CD14-positive monocyte (primary cell): ENCODE measurements at regions not wholly inside any gene's neighbourhood (a gene's known extent, or its start where the extent isn't known, plus 50 kb on each side); places are given as distances from the start of the nearest gene placed in this dataset.

Experiments used
- DNase-seq, 3 donors: peaks; one replicate each; pipeline ENCODE4 v3.0.0-alpha.2; 2011 to 2022
- H2AFZ ChIP-seq: 2 replicates; pipeline ENCODE4 v1.6.0; 2012; ENCODE audit warnings: mild to moderate bottlenecking, low read depth, low read length, inconsistent platforms; ENCODE audit not compliant: insufficient read depth, poor library complexity, severe bottlenecking
- H3K27ac ChIP-seq, 2 donors: 1 replicate in 1 of 2; 2 replicates in 1 of 2; pipeline ENCODE4 v1.5.1; 2012 to 2013; ENCODE audit warnings: low read length in 2 of 2, control low read depth in 1 of 2, inconsistent platforms in 1 of 2, low read depth in 1 of 2, mild to moderate bottlenecking in 1 of 2
- H3K27me3 ChIP-seq, 2 donors: one replicate each; pipeline versions ENCODE4 v1.6.0 to v1.6.1; 2011 to 2013; ENCODE audit warnings: low read length in 2 of 2; ENCODE audit not compliant: control insufficient read depth in 2 of 2, insufficient read depth in 2 of 2
- H3K36me3 ChIP-seq, 2 donors: replicated peaks in 1 of 2; 1 replicate in 1 of 2; 2 replicates in 1 of 2; pipeline versions ENCODE4 v1.5.1 to v1.6.1; 2012 to 2013; ENCODE audit warnings: low read length in 2 of 2, control low read depth in 1 of 2, inconsistent platforms in 1 of 2, mild to moderate bottlenecking in 1 of 2; ENCODE audit not compliant: insufficient read depth in 2 of 2, control insufficient read depth in 1 of 2
- H3K4me1 ChIP-seq, 2 donors: 1 replicate in 1 of 2; 2 replicates in 1 of 2; pipeline versions ENCODE4 v1.5.1 to v1.6.1; 2012 to 2013; ENCODE audit warnings: low read length in 2 of 2, control low read depth in 1 of 2, inconsistent platforms in 1 of 2, mild to moderate bottlenecking in 1 of 2, moderate library complexity in 1 of 2; ENCODE audit not compliant: insufficient read depth in 2 of 2, control insufficient read depth in 1 of 2
- H3K4me2 ChIP-seq: replicated peaks from 2 replicates; pipeline ENCODE3; 2012; ENCODE audit warnings: low read length, moderate library complexity, mild to moderate bottlenecking; ENCODE audit not compliant: poor library complexity, severe bottlenecking; ENCODE audit errors: extremely low read depth
- H3K4me3 ChIP-seq, 3 experiments: fragments of 200-600 bp in 1 of 3; sonication (generic) in 1 of 3; replicated peaks in 1 of 3; 1 replicate in 2 of 3; 2 replicates in 1 of 3; pipeline ENCODE4 v1.5.1; 2011 to 2013; ENCODE audit warnings: low read length in 3 of 3, mild to moderate bottlenecking in 3 of 3, control low read depth in 2 of 3, low read depth in 2 of 3, inconsistent platforms in 1 of 3, moderate library complexity in 1 of 3
- H3K79me2 ChIP-seq: 2 replicates; pipeline ENCODE4 v1.6.0; 2012; ENCODE audit warnings: mild to moderate bottlenecking, control low read depth, inconsistent platforms, low read length, moderate library complexity; ENCODE audit not compliant: insufficient read depth
- H3K9ac ChIP-seq: 2 replicates; pipeline ENCODE4 v1.6.0; 2017; ENCODE audit warnings: low read length, mild to moderate bottlenecking; ENCODE audit not compliant: insufficient read depth, poor library complexity, severe bottlenecking
- H3K9me3 ChIP-seq, 2 donors: replicated peaks in 1 of 2; 1 replicate in 1 of 2; 2 replicates in 1 of 2; pipeline versions ENCODE4 v1.5.1 to v1.6.1; 2012 to 2013; ENCODE audit warnings: low read length in 2 of 2, control low read depth in 1 of 2; ENCODE audit not compliant: control insufficient read depth in 1 of 2, insufficient read depth in 1 of 2
- H4K20me1 ChIP-seq: 2 replicates; pipeline ENCODE4 v1.6.0; 2012; ENCODE audit warnings: mild to moderate bottlenecking, low read length, control low read depth, moderate library complexity; ENCODE audit not compliant: insufficient read depth
- H3K27ac Mint-ChIP-seq, 7 donors: one replicate each; pipeline ENCODE4 v1.8.0; 2020; ENCODE audit warnings: mild to moderate bottlenecking in 7 of 7, mixed read lengths in 7 of 7, moderate library complexity in 6 of 7, inconsistent platforms in 2 of 7
- H3K27me3 Mint-ChIP-seq, 3 donors: one replicate each; pipeline ENCODE4 v1.8.0; 2021 to 2022; ENCODE audit warnings: low read depth in 3 of 3, mild to moderate bottlenecking in 3 of 3, mixed read lengths in 3 of 3, moderate library complexity in 3 of 3, inconsistent platforms in 1 of 3
- H3K36me3 Mint-ChIP-seq, 2 donors: one replicate each; pipeline ENCODE4 v1.8.0; 2020; ENCODE audit warnings: mixed read lengths in 2 of 2, inconsistent platforms in 1 of 2, mild to moderate bottlenecking in 1 of 2
- H3K4me1 Mint-ChIP-seq: one replicate; pipeline ENCODE4 v1.8.0; 2020; ENCODE audit warnings: mild to moderate bottlenecking, mixed read lengths
- H3K4me3 Mint-ChIP-seq, 2 donors: one replicate each; pipeline ENCODE4 v1.8.0; 2020; ENCODE audit warnings: mild to moderate bottlenecking in 2 of 2, mixed read lengths in 2 of 2, moderate library complexity in 1 of 2
- H3K9me3 Mint-ChIP-seq, 7 donors: one replicate each; pipeline ENCODE4 v1.8.0; 2020 to 2022; ENCODE audit warnings: mixed read lengths in 7 of 7, mild to moderate bottlenecking in 6 of 7, moderate library complexity in 6 of 7, inconsistent platforms in 2 of 7
- WGBS: methylation state at CpG from one replicate; pipeline ENCODE4 v1.1.5; 2013; ENCODE audit warnings: missing lambda C conversion rate; ENCODE audit not compliant: insufficient coverage; 5-methylcytosine and 5-hydroxymethylcytosine counted together
- intact Hi-C, 2 donors: fragments of 100-400 bp; cut with micrococcal nuclease; formaldehyde crosslinking; loops; one replicate each; pipeline versions ENCODE4 v1.15.0 to v1.15.1; 2023
- TF ChIP-seq, protein P1 (sequence below): fragments of 200-600 bp; IDR thresholded peaks from one replicate; pipeline ENCODE4 v1.8.0; 2022; ENCODE audit warnings: antibody characterized with exemption, mild to moderate bottlenecking

DNA sequence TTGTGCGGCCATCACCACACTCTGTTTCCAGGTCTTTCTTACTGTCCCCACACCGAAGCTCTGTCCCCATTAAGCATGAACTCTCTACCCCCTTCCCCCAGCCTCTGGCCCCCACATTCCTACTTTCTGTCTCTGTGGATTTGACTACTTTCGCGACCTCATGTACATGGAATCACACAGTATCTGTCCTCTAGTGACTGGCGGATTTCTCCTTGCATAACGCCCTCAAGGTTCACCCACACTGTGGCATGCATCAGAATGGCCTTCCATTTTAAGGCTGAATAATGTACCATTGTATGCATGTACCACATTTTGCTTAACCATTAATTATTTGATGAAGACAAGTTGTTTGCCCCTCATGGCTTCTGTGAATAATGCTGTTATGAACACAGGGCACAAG lies 467.6 kb upstream of the HS6ST1 start:
- Histone ChIP-seq H3K4me3 (no peak overlapping the region), H3K4me1 (no peaks in the 10 kb centered on the region), H2AFZ (no peak overlapping the region), H3K9me3 (peaks cover 0 to 6% of the 10 kb centered on the region in 2 donors), H4K20me1 (no peaks in the 10 kb centered on the region), H3K36me3 (no peaks in the 10 kb centered on the region), H3K27ac (no peak overlapping the region), H3K27me3 (no peaks in the 10 kb centered on the region), H3K79me2 (no peaks in the 10 kb centered on the region), H3K9ac (no peak overlapping the region), H3K4me2 (no peak overlapping the region)
- WGBS = 97% methylated on average over 4 of the region's 6 CpGs
- no peak for DNase-seq
- H3K27me3 Mint-ChIP-seq = peaks cover 0 to 3% (median 0%) of the 10 kb centered on the region in 3 donors
- H3K27ac Mint-ChIP-seq = no peak overlapping the region
- H3K36me3 Mint-ChIP-seq = no peaks in the 10 kb centered on the region
- TF ChIP-seq, protein P1, sequence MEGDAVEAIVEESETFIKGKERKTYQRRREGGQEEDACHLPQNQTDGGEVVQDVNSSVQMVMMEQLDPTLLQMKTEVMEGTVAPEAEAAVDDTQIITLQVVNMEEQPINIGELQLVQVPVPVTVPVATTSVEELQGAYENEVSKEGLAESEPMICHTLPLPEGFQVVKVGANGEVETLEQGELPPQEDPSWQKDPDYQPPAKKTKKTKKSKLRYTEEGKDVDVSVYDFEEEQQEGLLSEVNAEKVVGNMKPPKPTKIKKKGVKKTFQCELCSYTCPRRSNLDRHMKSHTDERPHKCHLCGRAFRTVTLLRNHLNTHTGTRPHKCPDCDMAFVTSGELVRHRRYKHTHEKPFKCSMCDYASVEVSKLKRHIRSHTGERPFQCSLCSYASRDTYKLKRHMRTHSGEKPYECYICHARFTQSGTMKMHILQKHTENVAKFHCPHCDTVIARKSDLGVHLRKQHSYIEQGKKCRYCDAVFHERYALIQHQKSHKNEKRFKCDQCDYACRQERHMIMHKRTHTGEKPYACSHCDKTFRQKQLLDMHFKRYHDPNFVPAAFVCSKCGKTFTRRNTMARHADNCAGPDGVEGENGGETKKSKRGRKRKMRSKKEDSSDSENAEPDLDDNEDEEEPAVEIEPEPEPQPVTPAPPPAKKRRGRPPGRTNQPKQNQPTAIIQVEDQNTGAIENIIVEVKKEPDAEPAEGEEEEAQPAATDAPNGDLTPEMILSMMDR = no peak
- peaks cover 3 to 8% (median 5%) of the 10 kb centered on the region in 7 donors for H3K9me3 Mint-ChIP-seq
- no peaks in the 10 kb centered on the region for H3K4me1 Mint-ChIP-seq
- H3K4me3 Mint-ChIP-seq = no peak overlapping the region
- intact Hi-C loops = no loop called here

- H3K27ac Mint-ChIP-seq = no peak overlapping the region
- Histone ChIP-seq H4K20me1 (no peaks in the 10 kb centered on the region), H3K4me2 (no peak overlapping the region), H3K9me3 (peaks cover 0 to 6% of the 10 kb centered on the region in 2 donors), H3K27ac (no peak overlapping the region), H3K4me1 (no peaks in the 10 kb centered on the region), H3K4me3 (no peak overlapping the region), H3K27me3 (no peaks in the 10 kb centered on the region), H3K79me2 (no peaks in the 10 kb centered on the region), H3K36me3 (no peaks in the 10 kb centered on the region), H3K9ac (no peak overlapping the region), H2AFZ (no peak overlapping the region)
- H3K4me1 Mint-ChIP-seq = no peaks in the 10 kb centered on the region
- TF ChIP-seq, protein P1 = no peak
- H3K36me3 Mint-ChIP-seq = no peaks in the 10 kb centered on the region
- DNase-seq = no peak
- intact Hi-C loops = no loop called here
- H3K4me3 Mint-ChIP-seq = peak overlapping the region in 1 of 2 donors; percentile 44
- 86% methylated on average over 8 of the region's 9 CpGs for whole genome bisulfite sequencing
- H3K9me3 Mint-ChIP-seq = peaks cover 3 to 8% (median 5%) of the 10 kb centered on the region in 7 donors
- no peaks in the 10 kb centered on the region for H3K27me3 Mint-ChIP-seq
Observed at GRCh38 chr2:128786741-128787478, 468.2 kb upstream of the HS6ST1 start.
